GM12878 (cell line): ENCODE measurements at regions not wholly inside any gene's neighbourhood (a gene's known extent, or its start where the extent isn't known, plus 50 kb on each side); places are given as distances from the start of the nearest gene placed in this dataset.

Experiments used
- ATAC-seq: fragments of 200-7000 bp; cut with Tn5 transposase; 3 replicates; pipeline ENCODE4 v1.9.1; 2020; ENCODE audit warnings: mild to moderate bottlenecking, moderate library complexity
- BruUV-seq: library from RNA; stranded (reverse); fragments of 400-500 nt; replicated peaks from 2 replicates; lab custom pipeline; 2021; lab: Mats Ljungman, UMichigan
- CTCF ChIA-PET: fragments of 300-600 bp; sonication (Branson Sonifier 250); formaldehyde crosslinking; extraction: SDS; loops from one replicate; lab custom pipeline; 2021; ENCODE audit warnings: inconsistent platforms; lab: Yijun Ruan, JAX
- POLR2A ChIA-PET: fragments of 350-600 bp; formaldehyde crosslinking; extraction: SDS; loops from one replicate; lab custom pipeline; 2021; ENCODE audit warnings: inconsistent platforms; lab: Charles Lee
- RAD21 ChIA-PET: fragments of 300-600 bp; sonication (Branson Sonifier 250); formaldehyde crosslinking; loops from one replicate; lab custom pipeline; 2023; ENCODE audit warnings: antibody characterized with exemption; ENCODE audit not compliant: unreplicated experiment; lab: Charles Lee
- SMC1A ChIA-PET: fragments of 300-600 bp; sonication (Branson Sonifier 250); formaldehyde crosslinking; loops from one replicate; lab custom pipeline; 2023; ENCODE audit not compliant: unreplicated experiment, uncharacterized antibody; lab: Charles Lee
- DNase-seq: peaks from one replicate; pipeline ENCODE4 v3.0.0-alpha.2; 2011; ENCODE audit warnings: low read depth, low spot score
- FAIRE-seq: peaks from 3 replicates; lab custom pipeline; 2011; peaks lifted over from hg19 to GRCh38; lab: Jason Lieb, UNC
- H2AFZ ChIP-seq: 2 replicates; pipeline ENCODE4 v1.6.0; 2011; ENCODE audit warnings: low read depth, low read length, control low read depth; ENCODE audit not compliant: control insufficient read depth
- H3K27ac ChIP-seq: 2 replicates; pipeline ENCODE4 v1.5.1; 2011; ENCODE audit warnings: control low read depth; ENCODE audit not compliant: control insufficient read depth, insufficient read depth
- H3K27me3 ChIP-seq, 2 experiments: replicated peaks in 1 of 2; 2 replicates each; pipeline versions ENCODE4 v1.6.0 to v1.6.1; 2011; ENCODE audit warnings: low read length in 1 of 2; ENCODE audit not compliant: control insufficient read depth in 2 of 2, insufficient read depth in 2 of 2
- H3K36me3 ChIP-seq, 2 experiments: 2 replicates each; pipeline ENCODE4 v1.5.1; 2011; ENCODE audit warnings: low read length in 1 of 2; ENCODE audit not compliant: control insufficient read depth in 2 of 2, insufficient read depth in 2 of 2
- H3K4me1 ChIP-seq: 2 replicates; pipeline ENCODE4 v1.6.1; 2011; ENCODE audit warnings: mild to moderate bottlenecking, low read length, moderate library complexity, mixed read lengths; ENCODE audit not compliant: control insufficient read depth, insufficient read depth
- H3K4me2 ChIP-seq: 2 replicates; pipeline ENCODE4 v1.6.0; 2011; ENCODE audit warnings: control low read depth; ENCODE audit not compliant: control insufficient read depth, insufficient read depth
- H3K4me3 ChIP-seq: fragments of 200-600 bp; sonication (generic); 2 replicates; pipeline ENCODE4 v1.5.1; 2016
- H3K79me2 ChIP-seq: 2 replicates; pipeline ENCODE4 v1.6.0; 2011; ENCODE audit warnings: low read length; ENCODE audit not compliant: control insufficient read depth, insufficient read depth
- H3K9ac ChIP-seq: 2 replicates; pipeline ENCODE4 v1.8.0; 2011; ENCODE audit warnings: low read length, control low read depth, mixed read lengths; ENCODE audit not compliant: control insufficient read depth, insufficient read depth
- H3K9me3 ChIP-seq: replicated peaks from 3 replicates; pipeline ENCODE4 v1.5.1; 2011; ENCODE audit warnings: mild to moderate bottlenecking, low read length; ENCODE audit not compliant: control insufficient read depth, insufficient read depth
- H4K20me1 ChIP-seq: 2 replicates; pipeline ENCODE4 v1.6.0; 2011; ENCODE audit not compliant: control insufficient read depth, insufficient read depth
- CEBPZ ChIP-seq: fragments of 150-350 bp; IDR thresholded peaks from 2 replicates; pipeline ENCODE4 v1.6.1; 2016; ENCODE audit warnings: low read depth, low read length
- EGR1 ChIP-seq, 2 experiments: IDR thresholded peaks; 1 replicate in 1 of 2; 2 replicates in 1 of 2; pipeline ENCODE4 v1.6.1; 2011 to 2012; ENCODE audit warnings: low read depth in 2 of 2, low read length in 2 of 2, borderline replicate concordance in 1 of 2, mild to moderate bottlenecking in 1 of 2, moderate library complexity in 1 of 2
- FOXM1 ChIP-seq: IDR thresholded peaks from 2 replicates; pipeline ENCODE4 v1.6.1; 2012; ENCODE audit warnings: low read depth, mild to moderate bottlenecking, inconsistent platforms, low read length, moderate library complexity
- JUNB ChIP-seq: IDR thresholded peaks from 2 replicates; pipeline ENCODE4 v1.6.1; 2016; ENCODE audit warnings: antibody characterized with exemption, mild to moderate bottlenecking
- KLF5 ChIP-seq: fragments of 450-650 bp; IDR thresholded peaks from 2 replicates; pipeline ENCODE4 v1.6.1; 2014; ENCODE audit warnings: mild to moderate bottlenecking; ENCODE audit not compliant: partially characterized antibody
- SMAD1 ChIP-seq: fragments of 450-650 bp; IDR thresholded peaks from 2 replicates; pipeline ENCODE4 v1.6.1; 2018; ENCODE audit warnings: mild to moderate bottlenecking, low read depth; ENCODE audit not compliant: partially characterized antibody
- SMAD5 ChIP-seq: IDR thresholded peaks from 2 replicates; pipeline ENCODE4 v1.6.1; 2016; ENCODE audit warnings: antibody characterized with exemption, low read depth
- TCF3 ChIP-seq: IDR thresholded peaks from 2 replicates; pipeline ENCODE4 v1.6.1; 2012; ENCODE audit warnings: low read depth, mild to moderate bottlenecking, low read length, borderline replicate concordance; ENCODE audit not compliant: insufficient read depth
- ZSCAN29 ChIP-seq: fragments of 450-650 bp; IDR thresholded peaks from 2 replicates; pipeline ENCODE4 v1.6.1; 2017; ENCODE audit warnings: mild to moderate bottlenecking, moderate library complexity
- WGBS: methylation state at CpG from one replicate; pipeline ENCODE4 v1.1.6; 2016; ENCODE audit warnings: low lambda C conversion rate; ENCODE audit not compliant: insufficient replicate concordance, insufficient coverage; ENCODE audit errors: missing lambda C conversion rate; 5-methylcytosine and 5-hydroxymethylcytosine counted together
- in situ Hi-C: fragments of 300-500 bp; cut with MboI; formaldehyde crosslinking; loops from 9 replicates; pipeline ENCODE4 v1.14.3; 2018; ENCODE audit warnings: mixed read lengths
- intact Hi-C: fragments of 100-400 bp; cut with micrococcal nuclease; formaldehyde crosslinking; loops from one replicate; pipeline ENCODE4 v1.14.2; 2022; ENCODE audit not compliant: unreplicated experiment
- TF ChIP-seq, protein P1 (sequence below), 3 experiments: IDR thresholded peaks in 2 of 3; conservative IDR thresholded peaks in 1 of 3; 2 replicates each; pipeline ENCODE4 v1.5.1; 2011; ENCODE audit warnings: low read depth in 3 of 3, low read length in 3 of 3, mild to moderate bottlenecking in 3 of 3, control low read depth in 2 of 3, moderate library complexity in 2 of 3, inconsistent platforms in 1 of 3, mixed read lengths in 1 of 3; ENCODE audit not compliant: control insufficient read depth in 2 of 3, insufficient read depth in 1 of 3; ENCODE audit errors: extremely low read depth in 1 of 3
- TF ChIP-seq, protein P2 (sequence below): IDR thresholded peaks from 2 replicates; pipeline ENCODE4 v1.6.1; 2012; ENCODE audit warnings: low read depth, low read length, improper control_type of control experiment
- TF ChIP-seq, protein P3 (sequence below): IDR thresholded peaks from 2 replicates; pipeline ENCODE4 v1.6.1; 2011; ENCODE audit warnings: low read depth, mild to moderate bottlenecking, low read length, moderate library complexity, borderline replicate concordance; ENCODE audit errors: extremely low read depth

DNA sequence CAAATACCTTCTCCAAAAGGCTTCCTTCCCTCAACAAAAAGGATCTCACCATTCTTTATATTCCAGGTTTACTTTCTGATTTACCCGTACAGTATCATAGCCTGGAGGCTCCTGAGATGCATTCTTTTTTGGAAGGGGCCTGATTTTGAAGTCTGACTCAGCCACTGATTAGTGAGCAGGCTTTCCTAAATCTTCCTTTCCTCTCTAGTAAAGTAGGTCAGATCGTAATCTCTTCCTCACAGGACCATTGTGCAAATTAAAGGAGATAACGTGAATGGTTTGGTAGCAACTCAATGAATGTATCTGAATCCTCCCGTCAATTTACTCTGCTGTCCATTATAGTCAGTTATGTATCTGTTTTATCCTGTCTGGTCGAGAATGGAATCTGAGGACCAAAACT is 227.7 kb upstream of the ANO5 start:
- H3K4me1 ChIP-seq: no peaks in the 10 kb centered on the region
- H3K9me3 ChIP-seq: no peaks in the 10 kb centered on the region
- H4K20me1 ChIP-seq: no peaks in the 10 kb centered on the region
- no peak overlapping the region for H3K9ac ChIP-seq
- no peak overlapping the region for H2AFZ ChIP-seq
- CTCF ChIA-PET: no interaction called here
- H3K27me3 ChIP-seq: no peaks in the 10 kb centered on the region
- in situ Hi-C loops (no loop called here), intact Hi-C loops (no loop called here)
- WGBS: 19% methylated on average over 5 of the region's 5 CpGs
- RAD21 ChIA-PET: no interaction called here
- TF ChIP-seq KLF5 (no peak), CEBPZ (no peak), TCF3 (no peak), ZSCAN29 (no peak), FOXM1 (no peak)
- SMC1A ChIA-PET: no interaction called here
- no peak for DNase-seq
- H3K4me3 ChIP-seq: no peak overlapping the region
- no peak overlapping the region for H3K27ac ChIP-seq
- no peak for ATAC-seq
- POLR2A ChIA-PET: no interaction called here
- FAIRE-seq: no peak
- no peak overlapping the region for H3K4me2 ChIP-seq
- H3K79me2 ChIP-seq: no peaks in the 10 kb centered on the region
- H3K36me3 ChIP-seq: no peaks in the 10 kb centered on the region
- BruUV-seq: no TSS peak

- Histone ChIP-seq H3K4me2 (no peak overlapping the region), H4K20me1 (no peaks in the 10 kb centered on the region), H3K9me3 (no peaks in the 10 kb centered on the region), H2AFZ (no peak overlapping the region), H3K27ac (no peak overlapping the region), H3K4me1 (no peaks in the 10 kb centered on the region), H3K9ac (no peak overlapping the region), H3K79me2 (no peaks in the 10 kb centered on the region), H3K4me3 (no peak overlapping the region), H3K36me3 (no peaks in the 10 kb centered on the region), H3K27me3 (no peaks in the 10 kb centered on the region)
- ATAC-seq: no peak
- whole genome bisulfite sequencing: 24% methylated on average over 1 of the region's 1 CpG
- CTCF ChIA-PET: no interaction called here
- in situ Hi-C loops: no loop called here
- intact Hi-C loops: no loop called here
- no TSS peak for BruUV-seq
- RAD21 ChIA-PET: no interaction called here
- POLR2A ChIA-PET: no interaction called here
- FAIRE-seq: no peak
- SMC1A ChIA-PET: interaction anchor here (0.9 kb wide), 1 partner anchor 150 kb away, joined by 3 read pairs; no protein-coding TSS in a partner anchor
- no peak for DNase-seq
- TF ChIP-seq SMAD5 (no peak), SMAD1 (no peak), EGR1 (IDR thresholded peaks at IDR 0.05; ENCODE audit: borderline replicate concordance in 1 of 2, low read depth in 2 of 2, low read length in 2 of 2) (no peak), JUNB (no peak)
- TF ChIP-seq, protein P1, sequence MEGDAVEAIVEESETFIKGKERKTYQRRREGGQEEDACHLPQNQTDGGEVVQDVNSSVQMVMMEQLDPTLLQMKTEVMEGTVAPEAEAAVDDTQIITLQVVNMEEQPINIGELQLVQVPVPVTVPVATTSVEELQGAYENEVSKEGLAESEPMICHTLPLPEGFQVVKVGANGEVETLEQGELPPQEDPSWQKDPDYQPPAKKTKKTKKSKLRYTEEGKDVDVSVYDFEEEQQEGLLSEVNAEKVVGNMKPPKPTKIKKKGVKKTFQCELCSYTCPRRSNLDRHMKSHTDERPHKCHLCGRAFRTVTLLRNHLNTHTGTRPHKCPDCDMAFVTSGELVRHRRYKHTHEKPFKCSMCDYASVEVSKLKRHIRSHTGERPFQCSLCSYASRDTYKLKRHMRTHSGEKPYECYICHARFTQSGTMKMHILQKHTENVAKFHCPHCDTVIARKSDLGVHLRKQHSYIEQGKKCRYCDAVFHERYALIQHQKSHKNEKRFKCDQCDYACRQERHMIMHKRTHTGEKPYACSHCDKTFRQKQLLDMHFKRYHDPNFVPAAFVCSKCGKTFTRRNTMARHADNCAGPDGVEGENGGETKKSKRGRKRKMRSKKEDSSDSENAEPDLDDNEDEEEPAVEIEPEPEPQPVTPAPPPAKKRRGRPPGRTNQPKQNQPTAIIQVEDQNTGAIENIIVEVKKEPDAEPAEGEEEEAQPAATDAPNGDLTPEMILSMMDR (IDR thresholded peaks at IDR 0.05 in 2 of 3, conservative IDR thresholded peaks at IDR 0.05 in 1 of 3; ENCODE audit: control insufficient read depth in 2 of 3, extremely low read depth in 1 of 3, insufficient read depth in 1 of 3, low read depth in 3 of 3, low read length in 3 of 3): no peak
- TF ChIP-seq, protein P2, sequence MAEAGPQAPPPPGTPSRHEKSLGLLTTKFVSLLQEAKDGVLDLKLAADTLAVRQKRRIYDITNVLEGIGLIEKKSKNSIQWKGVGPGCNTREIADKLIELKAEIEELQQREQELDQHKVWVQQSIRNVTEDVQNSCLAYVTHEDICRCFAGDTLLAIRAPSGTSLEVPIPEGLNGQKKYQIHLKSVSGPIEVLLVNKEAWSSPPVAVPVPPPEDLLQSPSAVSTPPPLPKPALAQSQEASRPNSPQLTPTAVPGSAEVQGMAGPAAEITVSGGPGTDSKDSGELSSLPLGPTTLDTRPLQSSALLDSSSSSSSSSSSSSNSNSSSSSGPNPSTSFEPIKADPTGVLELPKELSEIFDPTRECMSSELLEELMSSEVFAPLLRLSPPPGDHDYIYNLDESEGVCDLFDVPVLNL: no peak
- TF ChIP-seq, protein P3, sequence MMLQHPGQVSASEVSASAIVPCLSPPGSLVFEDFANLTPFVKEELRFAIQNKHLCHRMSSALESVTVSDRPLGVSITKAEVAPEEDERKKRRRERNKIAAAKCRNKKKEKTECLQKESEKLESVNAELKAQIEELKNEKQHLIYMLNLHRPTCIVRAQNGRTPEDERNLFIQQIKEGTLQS: no peak
These were observed 224.2 kb upstream of the ANO5 start for GRCh38 chr11:21968702-21969101.
